OCI-LY3 (cell line): ENCODE measurements at regions not wholly inside any gene's neighbourhood (a gene's known extent, or its start where the extent isn't known, plus 50 kb on each side); places are given as distances from the start of the nearest gene placed in this dataset.

Source experiments
- H2AFZ ChIP-seq: fragments of 200-600, 300-600 bp; shearing (Covaris generic); 2 replicates; pipeline ENCODE4 v1.6.0; 2014; ENCODE audit warnings: antibody characterized with exemption, low read depth, low read length
- H3K27ac ChIP-seq: fragments of 200-600, 300-600 bp; sonication (generic); 2 replicates; pipeline ENCODE4 v1.5.1; 2014; ENCODE audit warnings: mild to moderate bottlenecking, low read length, moderate library complexity, mixed read lengths
- H3K27me3 ChIP-seq: fragments of 200-600, 300-600 bp; sonication (generic); 2 replicates; pipeline ENCODE4 v1.6.1; 2014; ENCODE audit warnings: low read depth, low read length, mixed read lengths
- H3K36me3 ChIP-seq: fragments of 200-600, 300-600 bp; sonication (generic); replicated peaks from 2 replicates; pipeline ENCODE3; 2014; ENCODE audit warnings: low read depth, low read length, mixed read lengths
- H3K4me1 ChIP-seq: fragments of 300-600, 200-600 bp; sonication (generic); 2 replicates; pipeline ENCODE4 v1.6.1; 2014; ENCODE audit warnings: low read length, mixed read lengths
- H3K4me2 ChIP-seq: fragments of 200-600, 300-600 bp; sonication (generic); 2 replicates; pipeline ENCODE4 v1.6.1; 2014; ENCODE audit warnings: low read length, mixed read lengths
- H3K4me3 ChIP-seq: fragments of 300-600, 200-600 bp; sonication (generic); 2 replicates; pipeline ENCODE4 v1.5.1; 2014; ENCODE audit warnings: antibody characterized with exemption, mild to moderate bottlenecking, low read length, moderate library complexity
- H3K79me2 ChIP-seq: fragments of 300-600, 200-600 bp; shearing (Covaris generic); 2 replicates; pipeline ENCODE4 v1.6.1; 2014; ENCODE audit warnings: mild to moderate bottlenecking, low read length, mixed read lengths
- H3K9ac ChIP-seq: fragments of 300-600, 200-600 bp; shearing (Covaris generic); 2 replicates; pipeline ENCODE4 v1.6.0; 2014; ENCODE audit warnings: mild to moderate bottlenecking, low read length, moderate library complexity
- H3K9me3 ChIP-seq: fragments of 200-600, 300-600 bp; shearing (Covaris generic); 2 replicates; pipeline ENCODE4 v1.6.1; 2014; ENCODE audit warnings: low read length, mixed read lengths; ENCODE audit not compliant: insufficient read depth
- H4K20me1 ChIP-seq: fragments of 200-600, 300-600 bp; sonication (generic); 2 replicates; pipeline ENCODE4 v1.6.1; 2016; ENCODE audit warnings: low read length, mixed read lengths; ENCODE audit not compliant: insufficient read depth
- EZH2phosphoT487 ChIP-seq: fragments of 200-600 bp; shearing (Covaris generic); IDR thresholded peaks from 2 replicates; pipeline ENCODE4 v1.6.1; 2018; ENCODE audit warnings: antibody characterized with exemption, mixed run types, low read depth
- TF ChIP-seq, protein P1 (sequence below): fragments of 200-600, 300-600 bp; sonication (generic); IDR thresholded peaks from 2 replicates; pipeline ENCODE4 v1.5.1; 2014; ENCODE audit warnings: antibody characterized with exemption, low read length, low read depth

DNA sequence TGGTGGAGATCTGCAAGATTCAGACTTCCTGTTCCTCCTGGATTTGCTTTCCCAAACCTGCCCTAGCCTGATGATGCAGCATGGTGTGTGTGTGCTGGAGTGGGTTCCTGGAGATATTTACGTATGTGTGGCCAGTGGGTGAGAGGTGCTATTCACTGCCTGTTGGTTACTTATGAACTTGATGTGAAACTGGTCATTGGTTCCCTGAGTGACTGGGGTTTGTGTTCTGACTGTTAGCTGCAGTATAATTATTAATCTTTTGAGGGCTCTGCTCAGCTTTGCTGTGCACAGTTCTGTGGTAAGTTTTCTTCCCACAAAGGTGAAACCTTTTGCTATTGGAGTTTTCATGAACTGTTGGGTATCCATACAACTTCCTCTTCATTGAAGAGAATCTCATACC is 541.8 kb upstream of the FBXO33 start:
- TF ChIP-seq EZH2phosphoT487, result 0 out of 2 replicates have a peak, but pooled peaks have one; percentile 29
- TF ChIP-seq, protein P1, sequence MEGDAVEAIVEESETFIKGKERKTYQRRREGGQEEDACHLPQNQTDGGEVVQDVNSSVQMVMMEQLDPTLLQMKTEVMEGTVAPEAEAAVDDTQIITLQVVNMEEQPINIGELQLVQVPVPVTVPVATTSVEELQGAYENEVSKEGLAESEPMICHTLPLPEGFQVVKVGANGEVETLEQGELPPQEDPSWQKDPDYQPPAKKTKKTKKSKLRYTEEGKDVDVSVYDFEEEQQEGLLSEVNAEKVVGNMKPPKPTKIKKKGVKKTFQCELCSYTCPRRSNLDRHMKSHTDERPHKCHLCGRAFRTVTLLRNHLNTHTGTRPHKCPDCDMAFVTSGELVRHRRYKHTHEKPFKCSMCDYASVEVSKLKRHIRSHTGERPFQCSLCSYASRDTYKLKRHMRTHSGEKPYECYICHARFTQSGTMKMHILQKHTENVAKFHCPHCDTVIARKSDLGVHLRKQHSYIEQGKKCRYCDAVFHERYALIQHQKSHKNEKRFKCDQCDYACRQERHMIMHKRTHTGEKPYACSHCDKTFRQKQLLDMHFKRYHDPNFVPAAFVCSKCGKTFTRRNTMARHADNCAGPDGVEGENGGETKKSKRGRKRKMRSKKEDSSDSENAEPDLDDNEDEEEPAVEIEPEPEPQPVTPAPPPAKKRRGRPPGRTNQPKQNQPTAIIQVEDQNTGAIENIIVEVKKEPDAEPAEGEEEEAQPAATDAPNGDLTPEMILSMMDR, result no peak
- Histone ChIP-seq H3K9ac (peak overlapping the region; percentile 3; the same call in 1 of the 2 replicates), H3K9me3 (no peaks in the 10 kb centered on the region), H3K79me2 (no peaks in the 10 kb centered on the region), H3K4me3 (peak overlapping the region; percentile 49), H3K4me1 (peaks cover 29% of the 10 kb centered on the region), H4K20me1 (no peaks in the 10 kb centered on the region), H3K27me3 (no peaks in the 10 kb centered on the region), H2AFZ (no peak overlapping the region), H3K27ac (peak overlapping the region; percentile 70), H3K4me2 (peak overlapping the region; percentile 75), H3K36me3 (no peaks in the 10 kb centered on the region)

DNA sequence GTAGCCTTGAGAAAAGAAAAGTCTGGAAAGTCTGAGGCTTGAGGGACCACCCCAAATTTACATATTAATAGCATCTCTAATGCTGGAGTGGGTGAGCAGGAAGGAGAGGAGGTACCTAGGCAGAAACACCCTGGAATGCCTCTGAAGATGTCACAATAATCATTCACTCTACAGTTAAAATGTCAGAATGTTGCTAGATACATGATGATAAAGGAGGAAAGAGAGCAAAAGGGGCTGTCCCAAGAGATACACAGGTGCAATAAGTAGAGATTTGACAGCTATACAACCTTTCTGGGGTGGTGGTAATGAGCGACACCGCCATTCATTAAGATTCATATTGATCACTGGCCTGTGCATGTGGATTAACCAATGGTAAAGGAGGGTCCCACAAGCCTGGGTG is 540.5 kb upstream of the FBXO33 start:
- no peak for TF ChIP-seq EZH2phosphoT487
- TF ChIP-seq, protein P1, result no peak
- Histone ChIP-seq H3K79me2 (no peaks in the 10 kb centered on the region), H3K9ac (no peak overlapping the region), H3K4me1 (peaks cover 39% of the 10 kb centered on the region), H3K9me3 (no peaks in the 10 kb centered on the region), H3K4me3 (peak overlapping the region; percentile 49; the same call in 1 of the 2 replicates), H3K4me2 (peak overlapping the region; percentile 75), H2AFZ (no peak overlapping the region), H3K27ac (0 out of 2 replicates have a peak overlapping the region, but pooled peaks have one; percentile 70), H3K36me3 (no peaks in the 10 kb centered on the region), H4K20me1 (no peaks in the 10 kb centered on the region), H3K27me3 (no peaks in the 10 kb centered on the region)

DNA sequence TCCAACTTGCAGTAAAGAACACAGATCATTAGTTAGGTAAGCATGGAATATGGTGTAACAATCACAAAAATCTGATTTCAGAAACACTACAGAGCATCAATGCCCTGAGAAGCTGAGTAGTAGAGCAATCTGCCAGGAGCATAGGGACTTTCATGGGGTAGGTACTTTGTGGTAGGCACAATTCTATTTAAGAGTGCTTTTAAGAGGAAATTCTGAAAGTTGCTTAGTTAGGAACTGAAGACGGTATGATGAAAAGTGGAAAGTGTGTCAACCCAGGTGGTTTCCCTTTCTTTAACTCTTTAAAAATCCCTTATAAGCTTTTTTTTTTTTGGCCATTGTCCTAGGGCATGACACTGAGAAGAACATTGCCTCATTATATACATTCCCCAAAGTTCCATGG is 535.7 kb upstream of the FBXO33 start:
- Histone ChIP-seq H2AFZ (no peak overlapping the region), H3K79me2 (no peaks in the 10 kb centered on the region), H3K36me3 (no peaks in the 10 kb centered on the region), H4K20me1 (no peaks in the 10 kb centered on the region), H3K9me3 (no peaks in the 10 kb centered on the region), H3K4me3 (no peak overlapping the region), H3K27me3 (no peaks in the 10 kb centered on the region), H3K27ac (no peak overlapping the region), H3K4me2 (peak overlapping the region; percentile 19; the same call in 1 of the 2 replicates), H3K4me1 (peaks cover 23% of the 10 kb centered on the region), H3K9ac (no peak overlapping the region)
- no peak for TF ChIP-seq EZH2phosphoT487
- TF ChIP-seq, protein P1, result no peak

DNA sequence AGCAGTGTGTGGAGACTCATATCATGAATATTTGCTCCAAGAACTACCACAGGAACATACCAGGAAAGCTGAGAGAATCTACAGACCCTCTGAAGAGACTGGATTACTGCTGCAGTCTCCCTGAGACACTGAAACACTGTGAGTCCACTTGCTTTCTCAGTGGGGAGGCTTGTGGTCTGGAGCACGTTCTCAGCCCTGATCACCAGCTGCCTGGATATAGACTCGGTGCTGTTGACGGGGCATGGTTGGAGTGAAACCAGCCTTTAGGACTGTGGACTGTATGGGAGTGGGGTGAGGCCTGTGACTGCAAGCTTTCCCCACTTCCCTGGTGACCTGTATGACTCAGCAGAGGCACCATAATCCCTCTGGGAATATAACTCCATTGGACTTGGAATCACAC is 525.8 kb upstream of the FBXO33 start:
- Histone ChIP-seq H3K27ac (no peak overlapping the region), H2AFZ (no peak overlapping the region), H3K4me3 (no peak overlapping the region), H3K79me2 (no peaks in the 10 kb centered on the region), H3K36me3 (no peaks in the 10 kb centered on the region), H4K20me1 (no peaks in the 10 kb centered on the region), H3K4me2 (no peak overlapping the region), H3K9me3 (no peaks in the 10 kb centered on the region), H3K4me1 (peaks cover 8% of the 10 kb centered on the region; the same call in 1 of the 2 replicates), H3K27me3 (peaks cover 12% of the 10 kb centered on the region; the same call in 1 of the 2 replicates), H3K9ac (no peak overlapping the region)
- TF ChIP-seq, protein P1, result no peak
- TF ChIP-seq EZH2phosphoT487, result no peak
